Activated CD4-positive, alpha-beta T cell treated with anti-CD3 and anti-CD28 coated beads, Interleukin-2, amount 50 U/mL, for 48 hours (primary cell): ENCODE measurements at regions not wholly inside any gene's neighbourhood (a gene's known extent, or its start where the extent isn't known, plus 50 kb on each side); places are given as distances from the start of the nearest gene placed in this dataset.
"Not testable (repeated sequence)": the region's sequence is repeated elsewhere in the genome, so short reads cannot be mapped to it uniquely, and the experiment has no call there.

Experiments used
- DNase-seq, 2 experiments: peaks; one replicate each; pipeline ENCODE4 v3.0.0-alpha.2; 2020

DNA sequence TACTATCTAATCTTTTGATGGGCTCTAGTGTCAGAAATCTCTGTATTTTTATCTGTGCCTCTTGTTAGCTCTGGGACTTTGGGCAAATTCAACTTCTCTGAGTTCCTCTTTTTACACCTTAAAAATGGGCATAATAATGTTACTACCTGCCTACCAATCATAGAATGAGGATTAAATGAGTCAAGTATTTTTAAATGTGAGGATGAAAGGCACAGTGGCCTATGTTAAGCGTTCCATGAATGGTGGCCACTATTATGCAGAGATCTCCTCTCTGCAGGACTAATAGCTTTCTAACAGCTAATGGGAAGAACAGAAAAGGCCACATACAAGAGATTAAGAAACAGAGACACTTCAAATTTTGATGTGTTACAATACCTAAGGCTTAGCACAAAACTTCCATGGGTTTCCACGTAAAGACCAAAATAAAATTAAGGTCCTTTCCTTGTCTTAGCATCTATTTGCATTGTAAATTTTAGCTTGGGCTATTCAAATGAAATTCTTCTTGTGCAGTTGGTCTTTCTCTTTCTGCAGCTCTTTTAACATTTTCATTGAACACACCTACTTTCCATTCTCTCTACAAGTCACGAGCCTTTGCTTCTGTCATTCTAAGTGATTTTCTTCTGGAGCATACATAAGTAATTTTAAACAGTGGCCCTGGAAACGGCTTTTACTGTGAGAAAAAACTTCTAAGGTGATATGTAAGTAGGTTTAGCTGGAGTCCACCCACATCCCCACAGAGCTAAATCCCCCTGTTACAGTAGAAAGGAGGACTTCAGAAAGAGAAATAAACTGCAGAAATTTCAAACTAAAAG, 117.9 kb upstream of the MED14 start:
- DNase-seq: no peak

GRCh38 chrX:40853816-40854123, 118.4 kb upstream of the MED14 start:
- DNase-seq: no peak

GRCh38 chrX:40854242-40854641, 118.9 kb upstream of the MED14 start:
- no peak for DNase-seq

DNA sequence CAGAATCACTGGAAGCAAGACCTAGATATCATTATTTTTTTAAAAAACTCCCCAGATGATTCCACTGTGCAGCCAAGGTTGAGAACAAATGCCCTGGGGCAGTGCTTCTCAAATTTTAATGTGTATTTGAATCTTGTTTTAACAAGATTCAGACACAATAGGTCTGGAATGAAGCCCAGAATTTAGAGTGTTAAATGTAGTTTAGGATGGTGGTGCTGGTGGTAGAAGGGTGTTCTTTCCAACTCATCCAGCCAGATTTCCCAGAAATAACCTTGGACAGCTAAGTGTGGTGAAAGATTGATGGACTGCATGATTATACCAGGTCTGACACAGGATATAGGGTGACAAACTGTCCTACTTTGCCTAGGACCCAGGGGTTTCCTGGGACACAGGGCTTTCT, 120.1 kb upstream of the MED14 start:
- no peak for DNase-seq

- no peak for DNase-seq
These were observed 120.7 kb upstream of the MED14 start for GRCh38 chrX:40855932-40856515.

DNA sequence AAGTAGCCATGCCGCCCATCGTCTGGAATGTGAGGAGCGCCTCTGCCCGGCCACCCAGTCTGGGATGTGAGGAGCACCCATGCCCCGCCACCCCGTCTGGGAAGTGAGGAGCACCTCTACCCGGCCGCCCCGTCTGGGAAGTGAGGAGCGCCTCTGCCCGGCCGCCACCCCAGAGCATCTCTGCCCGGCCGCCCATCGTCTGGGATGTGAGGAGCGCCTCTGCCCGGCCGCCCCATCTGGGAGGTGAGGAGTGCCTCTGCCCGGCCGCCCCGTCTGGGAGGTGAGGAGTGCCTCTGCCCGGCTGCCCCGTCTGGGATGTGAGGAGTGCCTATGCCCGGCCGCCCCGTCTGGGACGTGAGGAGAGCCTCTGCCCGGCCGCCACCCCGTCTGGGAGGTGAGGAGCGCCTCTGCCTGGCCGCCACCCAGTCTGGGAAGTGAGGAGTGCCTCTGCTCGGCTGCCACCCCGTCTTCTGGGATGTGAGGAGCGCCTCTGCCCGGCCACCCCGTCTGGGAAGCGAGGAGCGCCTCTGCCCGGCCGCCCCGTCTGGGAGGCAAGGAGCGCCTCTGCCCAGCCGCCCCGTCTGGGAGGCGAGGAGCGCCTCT, 126.7 kb upstream of the MED14 start:
- DNase-seq: not testable (repeated sequence)

DNA sequence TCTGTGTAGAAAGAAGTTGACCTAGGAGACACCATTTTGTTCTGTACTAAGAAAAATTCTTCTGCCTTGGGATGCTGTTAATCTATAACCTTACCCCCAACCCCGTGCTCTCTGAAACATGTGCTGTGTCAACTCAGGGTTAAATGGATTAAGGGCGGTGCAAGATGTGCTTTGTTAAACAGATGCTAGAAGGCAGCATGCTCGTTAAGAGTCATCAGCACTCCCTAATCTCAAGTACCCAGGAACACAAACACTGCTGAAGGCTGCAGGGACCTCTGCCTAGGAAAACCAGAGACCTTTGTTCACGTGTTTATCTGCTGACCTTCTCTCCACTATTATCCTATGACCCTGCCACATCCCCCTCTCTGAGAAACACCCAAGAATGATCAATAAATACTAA, 127.9 kb upstream of the MED14 start:
- DNase-seq: not testable (repeated sequence)

GRCh38 chrX:40863671-40864070, 128.3 kb upstream of the MED14 start:
- DNase-seq: no peak

- no peak for DNase-seq
These were observed 129.6 kb upstream of the MED14 start for GRCh38 chrX:40864972-40865371.

GRCh38 chrX:40866893-40867292, 131.6 kb upstream of the MED14 start:
- DNase-seq: no peak

DNA sequence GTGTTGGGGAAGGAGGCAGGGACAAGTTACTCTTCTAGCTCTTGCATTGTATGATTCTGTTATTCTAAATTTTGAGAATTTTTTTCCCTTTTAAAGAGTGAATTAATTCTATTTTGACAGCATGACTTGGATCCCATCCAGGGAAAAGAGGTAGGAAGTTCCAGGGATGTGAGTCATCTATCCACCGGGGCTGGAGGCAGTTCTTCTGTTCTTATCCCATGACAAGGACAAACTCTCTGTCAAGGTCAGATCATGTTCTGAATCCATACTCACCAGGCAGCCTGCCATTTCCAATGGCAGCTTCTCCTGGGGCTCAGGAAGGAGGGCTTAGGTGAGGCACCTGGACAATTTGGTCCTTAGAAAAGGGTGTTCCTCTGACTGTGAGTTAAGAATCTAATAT, 132.0 kb upstream of the MED14 start:
- no peak for DNase-seq

GRCh38 chrX:40868868-40869267, 133.5 kb upstream of the MED14 start:
- no peak for DNase-seq

- DNase-seq: not testable (repeated sequence)
These were observed 135.6 kb upstream of the MED14 start for GRCh38 chrX:40870982-40871381.

GRCh38 chrX:40871385-40872082, 136.2 kb upstream of the MED14 start:
- peak; percentile 16 to 32 for DNase-seq

DNA sequence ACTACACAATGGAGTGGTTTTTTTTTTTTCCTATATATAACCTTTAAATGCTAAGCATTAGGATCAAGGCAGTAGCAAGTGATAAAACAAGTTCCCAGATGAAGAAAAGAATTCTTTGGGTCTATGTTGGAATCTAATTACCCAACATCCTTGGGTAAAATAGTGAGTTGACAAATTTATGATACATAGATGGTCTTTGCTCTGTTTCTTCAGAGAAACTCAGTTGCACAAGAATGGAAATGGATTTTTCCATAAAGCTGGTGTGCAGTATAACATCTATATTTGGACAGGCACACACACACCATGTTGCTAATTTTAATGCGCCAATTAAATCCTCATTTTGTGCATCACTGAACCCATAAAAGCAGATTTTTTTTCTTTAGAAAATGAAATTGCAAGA, 137.0 kb upstream of the MED14 start:
- no peak for DNase-seq

DNA sequence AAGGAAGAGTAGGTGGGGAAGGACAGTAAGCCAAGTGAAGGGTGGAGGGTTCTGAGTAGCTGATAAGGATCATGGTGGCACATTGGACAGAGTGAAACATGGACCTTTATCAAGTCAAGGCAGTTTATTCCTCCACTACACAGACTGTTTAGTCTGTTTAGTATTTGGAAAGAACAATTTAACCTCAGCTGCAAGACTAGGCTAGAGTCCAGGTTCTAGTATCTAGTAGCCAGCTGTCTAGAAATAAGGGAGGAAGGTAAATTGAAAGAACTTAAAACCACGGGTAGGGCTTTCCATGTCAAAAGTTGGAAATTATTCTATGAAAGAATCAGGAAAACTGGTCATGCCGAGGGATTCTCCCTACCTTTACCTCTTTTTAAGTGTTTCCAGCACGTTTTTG, 140.1 kb upstream of the MED14 start:
- DNase-seq: no peak

DNA sequence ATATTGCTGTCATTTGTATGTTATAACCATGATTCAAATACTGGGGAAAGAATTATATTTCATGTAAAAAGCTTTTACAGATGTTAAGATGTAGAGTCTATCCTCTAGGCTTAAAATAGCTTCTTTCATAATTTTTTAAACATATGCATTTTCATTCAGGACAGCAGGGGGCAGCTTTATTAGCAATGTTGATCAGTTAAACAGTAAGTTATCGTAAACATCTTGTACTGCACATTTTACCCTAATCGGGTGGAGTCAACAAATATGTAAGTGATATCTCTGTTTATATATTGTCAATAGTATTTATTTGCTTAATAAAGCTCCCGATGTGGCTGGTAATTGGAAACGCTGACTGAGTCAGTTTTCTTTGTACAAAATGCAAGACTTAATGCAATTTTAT, 142.5 kb upstream of the MED14 start:
- no peak for DNase-seq

DNA sequence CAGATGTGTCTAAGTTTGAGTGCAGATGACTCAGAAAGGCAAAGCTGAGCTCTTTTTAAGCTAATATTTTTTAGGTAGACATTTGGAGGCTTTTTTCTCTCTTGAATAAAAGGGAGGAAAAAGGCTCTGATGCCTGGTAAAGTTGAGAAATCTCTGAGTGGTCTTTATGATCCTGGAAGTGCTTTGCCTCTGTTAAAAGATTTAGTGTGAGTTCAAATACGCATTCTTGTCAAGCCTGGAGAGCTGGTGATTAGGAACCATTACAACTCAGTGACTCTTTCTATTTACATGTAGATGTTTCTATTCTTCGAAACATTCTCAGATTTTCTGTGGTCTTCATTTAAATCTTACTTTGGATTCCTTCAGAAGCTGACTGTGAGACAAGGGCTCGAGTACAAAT, 143.4 kb upstream of the MED14 start:
- no peak for DNase-seq

GRCh38 chrX:40879172-40879571, 143.8 kb upstream of the MED14 start:
- DNase-seq: not testable (repeated sequence)

GRCh38 chrX:40880712-40881111, 145.4 kb upstream of the MED14 start:
- no peak for DNase-seq

- DNase-seq: no peak
These were observed 147.8 kb upstream of the MED14 start for GRCh38 chrX:40883021-40883619.

DNA sequence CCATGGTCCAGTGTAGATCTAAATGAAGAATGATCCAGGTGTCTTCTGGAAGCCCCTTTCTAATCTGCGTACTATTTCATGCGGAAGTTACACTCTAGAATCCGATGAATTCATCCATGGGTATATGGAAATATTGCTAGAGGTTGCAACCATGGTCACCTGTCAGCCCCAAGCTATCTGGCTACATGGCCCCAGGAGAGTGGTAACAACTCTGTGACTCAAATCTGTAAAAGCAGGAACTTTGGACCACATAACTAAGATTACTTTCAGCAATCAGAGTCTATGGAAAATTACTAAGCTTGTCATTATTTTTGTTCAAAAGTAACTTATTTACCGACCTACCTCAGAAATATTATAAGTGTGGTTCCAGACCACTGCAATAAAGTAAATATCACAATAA, 150.6 kb upstream of the MED14 start:
- no peak for DNase-seq

DNA sequence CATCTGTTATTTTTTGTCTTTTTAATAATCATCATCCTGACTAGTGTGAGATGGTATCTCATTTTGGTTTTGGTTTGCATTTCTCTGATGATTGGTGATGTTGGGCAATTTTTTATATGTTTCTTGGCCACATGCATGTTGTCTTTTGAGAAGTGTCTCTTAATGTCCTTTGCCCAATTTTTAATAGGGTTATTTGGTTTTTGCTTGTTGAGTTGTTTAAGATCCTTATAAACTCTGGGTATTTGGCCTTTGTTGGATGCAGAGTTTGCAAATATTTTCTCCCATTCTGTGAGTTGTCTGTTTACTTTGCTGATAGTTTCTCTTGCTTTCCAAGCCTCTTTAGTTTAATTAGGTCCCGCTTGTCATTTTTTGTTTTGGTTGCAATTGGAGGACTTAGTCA, 152.1 kb upstream of the MED14 start:
- DNase-seq: no peak

GRCh38 chrX:40891798-40892197, 156.5 kb upstream of the MED14 start:
- no peak for DNase-seq
